ENCODE measurements at regions not wholly inside any gene's neighbourhood (a gene's known extent, or its start where the extent isn't known, plus 50 kb on each side); places are given as distances from the start of the nearest gene placed in this dataset.

- TF ChIP-seq ZNF274 (IDR thresholded peaks at IDR 0.05; ENCODE audit: insufficient read depth, insufficient read length) (no peak), RUNX3 (IDR thresholded peaks at IDR 0.05; ENCODE audit: low read length) (peak; percentile 26; the same call in 1 of the 2 replicates), ZBTB40 (IDR thresholded peaks at IDR 0.05; ENCODE audit: borderline replicate concordance) (no peak), RB1 (IDR thresholded peaks at IDR 0.05; ENCODE audit: borderline replicate concordance) (no peak), NFYB (IDR thresholded peaks at IDR 0.05; ENCODE audit: insufficient read depth, low read depth, low read length) (peak; percentile 27; the same call in 1 of the 2 replicates), PRDM15 (CRISPR knock-in tag; IDR thresholded peaks at IDR 0.05) (no peak), EGR1 (IDR thresholded peaks at IDR 0.05; ENCODE audit: borderline replicate concordance in 1 of 2, low read depth in 2 of 2, low read length in 2 of 2) (no peak)
- CTCF ChIA-PET: interaction anchor here (0.9 to 2.2 kb wide), 3 partner anchors 10 to 30 kb away, joined by 3 to 6 read pairs (median 6); no protein-coding TSS in a partner anchor
- in situ Hi-C loops (cut with MboI): no loop called here
- POLR2A ChIA-PET: no interaction called here
- RAD21 ChIA-PET (ENCODE audit: unreplicated experiment): interaction anchor here (0.9 kb wide), 1 partner anchor 10 kb away, joined by 3 read pairs; no protein-coding TSS in a partner anchor
- intact Hi-C loops (cut with micrococcal nuclease; ENCODE audit: unreplicated experiment): no loop called here
- Histone ChIP-seq H4K20me1 (ENCODE audit: control insufficient read depth, insufficient read depth) (no peaks in the 10 kb centered on the region), H3K27ac (ENCODE audit: control insufficient read depth, insufficient read depth) (no peak overlapping the region), H3K27me3 (replicated peaks in 1 of 2; ENCODE audit: control insufficient read depth in 2 of 2, insufficient read depth in 2 of 2, low read length in 1 of 2) (peaks cover 0 to 4% of the 10 kb centered on the region in 2 experiments; a peak in 1 of 4 replicates), H3K79me2 (ENCODE audit: control insufficient read depth, insufficient read depth, low read length) (no peaks in the 10 kb centered on the region), H3K9ac (ENCODE audit: control insufficient read depth, insufficient read depth, low read length) (no peak overlapping the region), H3K4me3 (no peak overlapping the region), H3K36me3 (ENCODE audit: control insufficient read depth in 2 of 2, insufficient read depth in 2 of 2, low read length in 1 of 2) (no peaks in the 10 kb centered on the region), H3K9me3 (replicated peaks; ENCODE audit: control insufficient read depth, insufficient read depth, low read length) (no peaks in the 10 kb centered on the region; the same call in 1 of the 3 replicates), H3K4me2 (ENCODE audit: control insufficient read depth, insufficient read depth) (no peak overlapping the region), H3K4me1 (ENCODE audit: control insufficient read depth, insufficient read depth, low read length) (no peaks in the 10 kb centered on the region), H2AFZ (ENCODE audit: control insufficient read depth, low read depth, low read length) (no peak overlapping the region)
- ATAC-seq: no peak; the same call in 2 of the 3 replicates
- SMC1A ChIA-PET (ENCODE audit: uncharacterized antibody, unreplicated experiment): no interaction called here
- BruUV-seq (replicated peaks): no TSS peak
- no peak for DNase-seq (ENCODE audit: low read depth, low spot score)
- FAIRE-seq: no peak
- WGBS (ENCODE audit: insufficient coverage, insufficient replicate concordance, low lambda C conversion rate, missing lambda C conversion rate): 0% methylated on average over 2 of the region's 2 CpGs
These were observed 96.7 kb upstream of the SIRPG start for GRCh38 chr20:1754306-1754705.

Measured in GM12878 (cell line).